ENCODE measurements at regions not wholly inside any gene's neighbourhood (a gene's known extent, or its start where the extent isn't known, plus 50 kb on each side); places are given as distances from the start of the nearest gene placed in this dataset.

DNA sequence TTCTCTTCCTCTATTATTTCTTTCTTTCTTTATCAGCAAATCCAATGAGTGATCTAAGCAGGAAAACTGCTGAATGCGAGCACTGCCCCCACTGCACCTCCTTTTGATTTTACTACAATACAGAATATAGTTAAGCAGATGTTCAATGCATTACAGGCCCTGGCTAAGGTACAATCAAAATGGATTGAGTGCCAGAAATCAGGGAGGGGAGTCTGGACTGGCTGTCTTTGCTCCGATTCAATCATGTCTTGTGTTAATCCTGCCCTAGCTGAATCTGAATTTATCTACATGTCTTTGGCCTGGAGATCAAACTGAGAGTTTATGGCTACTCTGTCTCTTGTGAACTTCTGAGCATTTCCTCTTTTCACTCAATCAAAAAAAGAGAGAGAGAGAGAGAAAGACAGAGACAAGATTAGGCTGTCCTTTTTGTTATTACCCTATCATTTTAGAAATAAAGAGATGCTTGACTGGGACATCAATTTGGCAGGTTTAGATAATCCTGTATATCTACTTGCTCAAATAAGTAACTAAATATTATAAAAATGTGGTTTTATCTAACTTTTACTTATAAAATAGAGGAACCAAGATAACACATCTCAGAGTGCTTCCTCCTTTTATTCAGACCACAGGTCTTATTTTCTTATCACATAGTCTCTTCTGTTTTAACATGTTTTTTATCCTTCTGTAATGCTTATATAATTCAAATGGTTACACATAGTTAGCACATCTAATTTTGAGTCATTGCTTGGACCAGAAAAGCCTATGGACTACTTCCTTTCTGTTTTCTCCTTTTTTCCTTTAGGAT lies 656.2 kb downstream of the KCNJ2 start:
- DNase-seq = no peak

DNA sequence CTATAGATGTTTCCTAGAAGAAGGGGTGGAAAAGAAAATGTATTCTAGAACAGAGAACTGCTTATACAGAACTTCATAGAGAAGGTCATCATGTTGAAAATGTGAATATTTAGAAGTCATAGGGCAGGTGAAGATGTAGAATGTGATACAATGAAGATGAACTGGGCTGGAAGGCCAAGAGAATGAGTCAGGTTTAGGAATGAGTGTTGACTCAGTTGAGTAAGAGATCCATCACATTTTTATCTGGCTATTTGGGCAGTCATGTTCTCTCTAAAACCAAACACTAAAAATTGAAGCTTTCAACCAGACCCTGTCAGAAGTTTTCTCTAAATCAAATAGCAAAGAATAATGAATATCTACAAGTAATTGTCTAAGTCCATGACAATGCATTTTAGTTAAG lies 660.5 kb downstream of the KCNJ2 start:
- DNase-seq = no peak

DNA sequence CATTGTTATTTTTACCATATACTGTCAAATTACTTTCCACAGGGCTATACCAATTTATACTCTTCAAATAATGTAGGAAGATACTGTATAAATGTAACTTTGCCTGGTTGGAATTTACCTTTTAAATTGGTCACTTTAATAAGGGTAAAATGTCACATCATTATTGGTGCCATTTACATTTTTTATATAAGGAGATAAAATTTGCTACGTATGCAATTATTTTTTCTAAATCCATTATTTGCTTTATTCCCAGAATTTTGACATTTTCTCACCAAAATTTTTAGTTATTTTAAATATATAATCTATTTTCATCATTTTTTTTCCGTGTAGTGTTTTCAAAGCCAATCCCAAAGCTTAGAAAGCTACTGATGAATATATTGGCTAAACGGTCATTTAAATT lies 664.7 kb downstream of the KCNJ2 start:
- DNase-seq = no peak

DNA sequence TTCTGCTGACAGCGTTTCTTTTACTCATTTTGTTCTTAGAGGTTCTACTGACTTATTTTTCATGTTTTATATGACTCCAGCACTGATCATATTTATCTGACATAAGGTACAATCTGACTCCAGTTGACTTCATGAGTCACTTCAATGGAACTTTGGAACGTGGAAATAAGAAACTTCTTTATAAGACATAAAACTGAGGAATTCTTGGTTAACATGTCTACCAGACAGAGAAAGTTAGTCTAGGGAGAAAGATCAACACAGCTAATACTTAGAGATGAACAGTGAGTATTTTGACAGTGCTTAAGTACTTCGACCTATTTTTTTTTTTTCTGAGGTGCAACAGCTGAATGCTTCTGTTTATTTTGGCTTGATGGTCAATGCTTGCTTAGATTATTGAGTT lies 679.5 kb downstream of the KCNJ2 start:
- no peak for DNase-seq

DNA sequence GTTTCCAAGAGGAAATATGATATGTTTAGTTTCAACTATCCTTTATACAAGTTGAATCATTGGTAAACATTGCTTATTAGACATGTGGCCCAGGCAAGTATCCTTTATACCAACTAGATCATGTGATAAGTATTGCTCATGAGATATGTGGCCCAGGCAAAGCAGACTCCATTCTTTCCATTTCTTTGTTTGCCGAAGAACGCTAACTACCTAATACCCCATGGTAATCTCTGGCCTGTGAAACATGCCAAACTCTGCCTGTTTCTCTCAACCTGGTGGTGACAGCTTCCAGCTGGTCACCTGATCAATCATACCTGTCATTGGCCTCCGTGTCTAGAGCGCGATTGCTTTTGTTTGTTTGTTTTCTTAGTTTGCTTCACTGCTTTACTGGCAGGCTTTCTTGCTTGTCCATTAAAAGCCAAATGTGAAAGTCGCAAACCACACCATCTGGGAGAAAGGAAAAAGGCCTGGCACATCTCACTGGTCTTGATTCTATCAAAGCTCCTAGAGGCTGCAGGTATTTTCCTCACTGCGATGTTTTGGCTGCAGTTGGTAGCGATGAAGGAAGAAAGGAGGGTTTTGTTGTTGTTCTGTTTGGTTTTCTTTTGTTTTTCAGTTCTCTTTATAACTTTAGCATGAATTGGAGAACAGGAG lies 686.2 kb downstream of the KCNJ2 start:
- DNase-seq = no peak

DNA sequence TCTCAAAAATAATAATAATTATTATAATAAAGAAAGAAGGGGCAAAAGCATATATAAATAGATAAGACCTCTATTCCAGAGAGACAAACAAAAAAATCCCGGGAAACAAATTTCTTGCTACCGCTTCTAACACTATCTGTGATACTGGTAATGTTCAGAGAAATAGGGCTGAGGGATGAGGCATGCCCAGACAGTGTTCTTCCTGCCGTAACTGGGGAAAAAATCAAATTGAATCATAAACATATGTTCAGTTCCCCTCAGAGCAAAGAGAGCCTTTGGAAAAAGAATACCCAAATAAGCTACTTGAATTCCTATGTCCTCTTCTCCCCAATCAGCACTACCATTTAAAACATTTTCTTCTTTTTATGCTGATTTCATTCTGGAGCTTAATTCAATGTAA lies 688.0 kb downstream of the KCNJ2 start:
- DNase-seq = no peak

DNA sequence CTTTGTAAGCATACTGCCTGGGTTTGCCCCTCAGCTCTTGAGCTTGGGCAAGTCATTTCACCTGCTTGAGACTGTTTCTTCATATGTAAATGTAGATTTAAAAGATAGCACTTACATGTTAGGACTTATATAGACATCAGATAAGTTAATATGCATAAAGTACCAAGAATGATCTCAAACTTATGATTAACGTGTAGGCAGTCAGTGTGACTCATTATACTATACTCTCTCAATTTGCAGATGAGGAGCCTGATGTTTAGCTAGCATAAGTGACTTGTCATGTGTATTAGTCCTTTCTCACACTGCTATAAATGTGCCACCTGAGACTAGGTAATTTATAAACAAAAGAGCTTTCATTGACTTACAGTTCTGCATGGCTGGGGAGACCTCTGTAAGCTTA lies 690.5 kb downstream of the KCNJ2 start:
- no peak for DNase-seq

DNA sequence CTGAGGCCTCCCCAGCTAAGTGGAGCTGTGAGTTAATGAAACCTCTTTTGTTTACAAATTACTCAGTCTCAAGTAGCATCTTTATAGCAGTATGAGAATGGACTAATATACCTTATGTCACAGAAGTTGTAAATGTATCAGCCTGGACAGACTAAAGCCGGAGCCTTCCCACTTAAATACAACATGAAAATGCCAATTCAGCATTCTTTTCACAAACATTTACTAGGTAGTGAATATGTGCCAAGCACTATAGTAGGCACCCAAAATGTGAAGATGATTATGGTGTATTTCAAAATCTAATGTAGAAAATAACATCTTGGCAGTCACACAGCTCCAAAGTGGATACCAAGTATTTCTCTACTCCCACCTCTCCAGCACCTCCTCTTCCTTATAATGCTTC lies 693.0 kb downstream of the KCNJ2 start:
- no peak for DNase-seq

DNA sequence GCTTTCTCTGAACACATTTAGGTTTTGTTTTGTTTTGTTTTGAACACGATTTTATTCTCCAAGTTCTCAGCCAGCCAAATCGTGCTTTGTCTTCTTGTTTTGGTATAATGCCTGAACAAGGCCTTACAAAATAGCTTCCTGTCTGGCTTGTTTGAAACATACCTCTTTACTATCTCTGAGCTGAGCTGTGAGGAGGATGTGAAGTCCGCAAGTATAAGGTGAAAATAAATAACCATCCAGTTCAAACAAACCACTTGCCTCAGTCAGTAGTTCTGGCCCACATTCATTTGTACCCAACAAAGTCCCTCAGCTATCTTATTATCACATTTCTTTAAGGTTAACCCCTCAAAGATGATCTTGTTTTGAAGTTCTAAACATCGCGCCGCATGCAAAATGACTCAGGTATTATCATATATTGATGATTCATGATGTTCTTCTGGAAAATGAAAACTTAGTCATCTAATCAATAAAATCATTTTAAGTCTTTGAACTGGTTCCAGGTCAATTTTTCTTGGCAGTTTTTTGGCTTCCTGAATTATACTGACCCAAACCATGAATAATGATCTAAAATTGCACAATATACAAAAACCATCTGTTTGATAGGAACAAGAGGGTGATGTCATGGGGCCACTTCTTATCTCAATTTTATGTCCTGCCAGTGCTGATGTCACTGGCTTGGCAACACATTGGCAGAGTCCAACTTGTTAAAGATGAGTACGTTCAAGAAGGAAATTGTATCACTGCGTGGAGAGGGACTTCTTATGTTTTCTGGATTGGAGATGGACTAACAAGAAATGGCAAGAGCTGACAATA lies 694.3 kb downstream of the KCNJ2 start:
- DNase-seq = no peak

DNA sequence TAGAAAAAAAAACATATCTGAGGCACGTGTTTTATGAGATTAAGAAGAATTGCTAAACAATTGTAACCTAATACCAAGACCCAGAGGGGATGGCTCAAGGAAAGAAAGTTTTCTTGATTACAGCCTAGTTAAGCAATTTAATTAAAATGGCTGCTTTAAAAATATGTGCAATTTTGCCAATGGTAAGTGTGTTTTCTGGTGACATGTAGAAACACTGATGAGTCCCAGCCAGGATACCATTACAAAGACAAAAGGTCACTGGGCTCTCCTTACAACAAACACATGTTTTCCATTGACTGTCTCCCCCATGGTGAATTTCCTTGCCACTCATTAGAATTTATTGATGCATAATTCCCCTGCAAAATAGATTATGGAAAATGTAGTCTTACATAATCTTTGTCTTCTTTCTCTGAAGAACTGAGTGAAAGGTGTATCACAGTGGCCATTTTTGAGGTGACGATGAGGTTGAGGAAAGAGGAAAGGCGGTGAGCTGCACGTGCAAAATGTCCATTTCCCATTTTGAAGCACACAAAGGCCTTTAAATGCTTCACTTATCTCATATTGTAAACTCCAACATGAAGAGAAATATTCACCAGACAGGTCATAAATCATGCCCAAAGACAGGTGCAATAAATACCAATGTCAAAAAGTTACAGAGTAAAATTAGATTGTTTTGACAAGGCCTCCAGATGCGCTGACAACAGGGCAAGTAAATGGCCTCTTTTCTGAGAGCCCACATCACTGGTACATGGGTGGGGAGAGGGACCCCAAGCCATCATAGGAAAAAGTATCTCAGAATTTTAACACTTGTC lies 696.9 kb downstream of the KCNJ2 start:
- DNase-seq = no peak

DNA sequence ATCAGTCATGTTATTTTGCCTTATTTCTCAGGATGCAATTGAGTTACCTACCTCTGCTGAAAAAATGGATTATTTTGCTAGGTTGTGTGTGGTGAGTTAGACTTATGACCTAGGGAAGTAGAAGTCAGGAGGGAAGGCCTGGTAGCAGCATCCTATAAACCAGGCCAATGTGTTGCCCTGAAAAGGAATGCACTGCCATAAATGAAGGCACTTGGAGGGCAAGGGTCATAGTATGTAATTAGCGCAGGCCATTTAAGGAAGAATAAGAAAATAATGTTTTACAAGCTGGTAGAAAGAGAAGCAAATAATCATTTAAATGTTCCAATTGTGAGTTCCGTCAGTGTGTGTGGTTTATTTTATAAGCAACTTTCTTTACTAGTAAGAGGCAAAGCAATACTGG lies 698.8 kb downstream of the KCNJ2 start:
- DNase-seq = no peak

DNA sequence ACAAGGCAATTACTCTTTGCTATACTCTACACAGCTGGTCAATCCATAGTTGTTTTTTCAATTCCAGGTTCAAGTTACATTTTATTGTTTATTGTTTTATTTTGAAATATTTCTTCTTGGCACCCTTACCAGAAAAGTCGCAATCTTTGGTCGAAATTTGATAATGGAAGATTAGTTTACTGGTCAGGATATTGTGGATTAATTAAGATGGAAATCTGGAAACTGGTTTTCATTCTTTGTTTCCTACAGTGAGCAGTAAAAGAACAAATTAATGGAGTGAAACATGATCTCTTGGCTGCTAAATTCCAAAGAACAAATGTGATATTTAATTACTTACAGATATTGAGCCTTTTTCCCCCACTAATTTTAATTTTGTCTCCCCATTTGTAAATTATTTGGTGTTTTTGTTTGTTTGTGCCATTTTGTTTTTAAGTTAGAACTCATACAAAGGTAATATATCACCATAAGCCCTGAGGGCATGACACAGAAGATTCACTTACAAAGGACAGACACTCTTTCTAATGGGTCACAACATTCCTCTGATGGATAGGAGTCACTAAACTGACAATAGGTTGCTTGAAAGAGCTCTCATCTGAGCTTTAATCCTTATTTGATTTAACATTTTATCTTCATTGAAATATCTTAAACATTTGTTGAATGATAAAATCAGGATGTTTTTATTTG lies 700.2 kb downstream of the KCNJ2 start:
- DNase-seq = no peak

DNA sequence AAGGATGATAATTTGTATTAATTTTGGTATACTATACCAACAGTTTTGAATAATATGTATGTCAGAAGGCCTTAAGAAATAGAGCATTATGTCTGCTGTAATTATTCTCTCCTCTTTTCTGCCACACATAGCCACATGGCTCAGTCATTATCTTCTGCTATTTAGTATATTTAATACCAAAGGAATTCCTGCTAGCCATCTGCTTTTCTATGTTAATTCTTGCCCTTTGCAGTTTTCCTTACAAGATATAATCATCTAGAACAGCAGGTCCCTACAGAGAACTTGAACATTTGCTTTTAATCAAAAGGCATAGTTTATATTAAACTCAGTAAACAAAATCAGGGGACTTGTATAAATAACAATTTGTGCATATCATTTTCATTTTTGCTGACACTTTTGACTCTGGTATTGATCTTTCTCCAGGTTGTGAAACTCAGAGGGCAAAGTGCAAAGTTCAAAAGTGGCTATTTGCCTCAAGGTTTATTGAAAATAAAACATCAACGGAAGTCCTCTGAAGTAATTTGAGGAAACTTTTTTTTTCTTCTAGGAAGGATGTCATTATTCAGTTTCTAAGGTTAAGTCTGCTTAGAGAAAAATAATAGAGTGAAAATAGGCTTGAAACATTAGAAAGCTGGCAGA lies 702.0 kb downstream of the KCNJ2 start:
- no peak for DNase-seq

DNA sequence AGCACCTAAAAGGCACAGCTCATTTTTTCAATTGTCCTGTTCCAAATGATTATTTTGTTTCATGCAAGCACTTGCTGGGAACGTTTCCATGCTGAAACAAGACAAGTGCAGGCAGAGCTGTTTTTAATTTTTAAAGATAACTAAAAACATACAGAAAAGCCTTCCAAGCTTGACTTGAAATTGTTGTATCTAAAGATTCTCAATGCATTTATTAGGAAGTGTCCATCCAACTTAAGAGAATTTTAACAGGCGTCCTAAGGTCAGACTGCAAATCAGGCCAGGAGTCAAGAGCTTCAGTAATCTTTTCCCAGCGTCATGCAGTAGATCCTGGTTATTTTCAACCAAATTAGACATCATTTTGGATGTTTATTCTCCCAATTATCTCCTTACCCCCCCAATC lies 702.8 kb downstream of the KCNJ2 start:
- DNase-seq = no peak

DNA sequence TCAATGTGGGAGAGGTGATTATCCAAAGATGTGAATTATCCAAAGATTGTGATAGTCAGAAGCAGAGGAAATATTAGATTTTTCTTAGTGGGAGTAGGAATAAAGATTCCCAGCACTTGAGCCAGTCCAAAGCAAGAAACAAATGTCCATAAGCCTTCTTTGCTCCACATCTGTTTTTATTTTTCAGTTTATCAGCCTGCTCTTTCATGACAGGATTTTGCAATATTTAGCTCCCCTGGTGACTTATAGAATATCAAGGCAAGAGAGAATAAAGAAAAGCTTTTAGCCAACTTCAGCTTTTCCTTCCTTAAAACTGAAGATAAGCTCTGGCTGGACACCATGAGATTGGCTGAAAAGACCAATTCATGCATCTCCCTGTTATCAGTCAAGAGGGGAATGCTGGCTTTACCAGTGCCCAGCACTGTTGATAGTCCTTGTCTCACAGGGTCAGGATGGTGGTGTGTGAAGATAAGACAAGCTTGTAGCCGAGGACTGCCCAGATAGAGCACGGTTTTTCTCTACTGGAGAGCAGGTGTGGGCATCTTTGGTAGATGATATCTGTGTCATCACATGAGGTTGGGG lies 706.5 kb downstream of the KCNJ2 start:
- no peak for DNase-seq

DNA sequence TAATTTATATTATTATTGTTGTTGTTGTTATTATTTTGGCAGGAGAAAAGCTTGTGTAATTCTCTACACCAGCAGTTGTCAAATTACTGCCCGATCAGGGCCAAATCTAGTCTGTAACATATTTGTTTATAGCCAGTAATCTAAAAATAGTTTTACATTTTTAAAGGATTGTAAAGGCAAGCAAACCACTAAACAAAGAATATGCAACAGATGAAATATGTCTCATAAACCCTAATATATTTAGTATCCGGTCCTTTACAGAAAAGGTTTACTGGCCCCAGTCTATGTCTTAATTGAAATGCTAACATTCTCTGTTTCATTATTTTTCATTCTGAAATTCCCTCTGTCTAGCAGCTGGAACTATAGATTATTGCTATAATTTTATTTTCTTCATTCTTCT lies 709.5 kb downstream of the KCNJ2 start:
- DNase-seq = no peak

DNA sequence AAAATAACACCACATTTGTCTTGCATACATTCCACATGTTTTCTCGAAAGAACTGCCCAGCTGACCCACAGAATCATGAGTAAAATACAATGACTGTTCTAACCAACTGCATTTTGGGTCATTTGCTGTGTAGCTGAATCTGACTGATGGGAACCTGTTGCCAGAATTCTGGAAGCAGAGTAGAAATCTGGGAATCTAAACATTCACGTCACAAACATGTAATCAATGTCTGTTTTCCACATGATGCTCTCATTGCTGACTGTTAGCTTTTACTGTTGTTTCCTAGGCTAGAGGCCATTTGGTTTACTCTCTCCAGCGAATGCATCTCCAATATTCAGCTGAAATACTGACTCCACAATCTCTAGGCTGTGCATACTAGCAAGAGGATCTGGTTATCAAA lies 710.1 kb downstream of the KCNJ2 start:
- DNase-seq = no peak

DNA sequence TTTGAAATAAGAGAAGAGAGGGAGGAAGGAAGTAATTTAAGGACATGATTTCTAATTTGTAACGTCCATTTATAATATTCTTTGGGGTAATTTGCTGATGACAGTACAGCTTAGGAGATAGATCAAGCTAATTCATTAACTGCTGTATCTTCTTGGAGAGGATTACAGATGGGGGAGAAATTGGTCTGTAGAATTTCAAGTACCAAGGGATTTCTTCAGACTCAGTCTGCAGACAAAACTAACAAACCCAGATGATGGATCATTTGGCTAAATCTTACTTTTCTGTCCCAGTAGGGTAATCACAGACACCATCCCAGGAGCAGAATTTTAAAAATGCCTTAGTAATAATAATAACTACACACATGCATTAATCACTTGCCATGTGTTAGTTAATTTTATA lies 711.8 kb downstream of the KCNJ2 start:
- no peak for DNase-seq

DNA sequence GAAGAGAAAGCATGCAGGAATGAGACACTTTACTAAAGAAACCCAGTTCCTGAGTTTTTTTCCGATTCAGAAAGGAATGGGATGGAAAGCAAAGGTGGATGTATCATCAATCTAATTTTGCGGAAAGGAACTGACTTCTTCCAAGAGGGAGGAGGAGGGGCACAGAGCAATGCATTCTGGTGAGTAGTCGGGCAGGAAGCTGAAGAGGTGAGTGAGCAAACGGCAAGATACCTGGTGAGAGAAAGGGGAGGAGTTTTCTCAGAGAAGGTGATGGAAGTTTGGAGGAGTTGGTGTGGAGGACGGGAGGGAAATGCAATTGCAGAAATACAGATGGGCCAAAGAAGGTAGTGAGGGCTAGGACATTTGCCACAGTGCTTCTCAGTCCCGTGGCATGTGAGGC lies 713.2 kb downstream of the KCNJ2 start:
- no peak for DNase-seq

DNA sequence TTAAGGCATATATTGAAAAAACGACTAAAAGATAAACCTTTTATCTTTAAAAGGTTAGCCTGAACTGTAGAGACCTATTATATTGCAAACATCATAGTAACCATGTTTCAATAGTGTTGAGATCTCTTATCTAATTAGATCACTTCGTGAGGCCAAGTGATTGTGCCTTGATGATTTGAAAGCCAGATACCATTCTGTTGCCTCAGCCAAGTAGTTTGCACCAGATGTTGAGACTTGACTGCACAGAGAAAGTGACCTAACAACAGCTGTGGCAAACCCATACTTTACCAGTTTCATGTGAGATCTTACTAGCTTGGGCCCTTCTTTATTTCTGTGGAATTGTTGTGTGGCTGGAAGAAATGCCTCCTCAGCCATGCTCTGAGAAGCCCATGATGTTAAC lies 717.3 kb downstream of the KCNJ2 start:
- DNase-seq = no peak

DNA sequence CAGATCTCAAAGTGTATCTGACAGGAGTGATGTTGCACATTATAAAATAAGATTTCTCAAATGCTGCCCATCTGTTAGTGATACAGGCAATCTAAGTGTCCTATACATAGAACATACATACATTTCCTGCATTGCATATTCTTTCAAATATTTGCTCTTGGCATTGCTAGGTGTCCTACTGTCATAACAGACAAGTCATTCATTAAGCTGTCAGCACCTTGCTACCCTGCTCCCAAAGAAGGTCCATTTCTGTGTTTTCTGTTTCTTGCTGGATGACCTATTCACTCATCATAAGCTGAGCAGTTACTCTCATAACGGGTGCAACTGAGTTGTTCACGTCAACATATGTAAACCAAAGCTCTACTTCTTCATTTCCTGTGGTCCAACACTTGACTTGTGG lies 719.0 kb downstream of the KCNJ2 start:
- DNase-seq = no peak

DNA sequence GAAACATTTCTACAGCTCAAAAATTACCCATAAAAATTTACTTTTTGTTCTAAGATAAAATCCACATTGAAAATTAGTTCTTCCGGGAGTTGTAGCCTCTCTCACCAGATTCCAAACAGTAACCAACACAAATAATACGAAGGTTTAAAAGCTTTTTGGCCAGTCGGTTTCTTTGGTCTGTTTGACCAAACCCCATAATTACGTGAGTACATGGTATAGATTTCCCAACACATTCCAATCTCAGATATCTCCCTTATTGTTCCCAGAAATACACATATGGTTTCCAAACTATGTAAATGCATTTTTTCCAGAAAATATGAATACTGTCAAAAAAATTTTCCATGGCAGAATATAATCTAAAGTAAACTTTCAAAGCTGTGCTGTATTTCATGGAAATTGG lies 722.0 kb downstream of the KCNJ2 start:
- DNase-seq = no peak

Data from stimulated activated CD8-positive, alpha-beta memory T cell treated with anti-CD3 and anti-CD28 coated beads, Interleukin-4, amount 100 ng/mL, for 48 hours (primary cell).